K562 (cell line): ENCODE measurements at regions not wholly inside any gene's neighbourhood (a gene's known extent, or its start where the extent isn't known, plus 50 kb on each side); places are given as distances from the start of the nearest gene placed in this dataset.

Source experiments
- ATAC-seq: fragments of 200-7000 bp; cut with Tn5 transposase; 3 replicates; pipeline ENCODE4 v1.9.1; 2020; ENCODE audit warnings: moderate library complexity
- BruUV-seq: library from RNA; stranded (reverse); fragments of 400-500 nt; replicated peaks from 2 replicates; lab custom pipeline; 2021; lab: Mats Ljungman, UMichigan
- CTCF ChIA-PET: fragments of 300-600 bp; formaldehyde crosslinking; extraction: SDS; loops from one replicate; lab custom pipeline; 2021; ENCODE audit warnings: low intra/inter-chr PET ratio; lab: Yijun Ruan, JAX
- POLR2A ChIA-PET: fragments of 300-600, 350-650 bp; sonication (Branson Sonifier 250); formaldehyde crosslinking; extraction: SDS; loops from one replicate; lab custom pipeline; 2021; ENCODE audit warnings: antibody characterized with exemption, inconsistent platforms; lab: Yijun Ruan, JAX
- DNase-seq, 4 experiments: peaks; one replicate each; pipeline versions ENCODE4 v3.0.0 to v3.0.0-alpha.2; 2011 to 2018; ENCODE audit warnings: low spot score in 3 of 4, mixed read lengths in 3 of 4; ENCODE audit errors: extremely low read depth in 1 of 4
- FAIRE-seq: peaks from 2 replicates; lab custom pipeline; 2011; peaks lifted over from hg19 to GRCh38; lab: Jason Lieb, UNC
- H2AFZ ChIP-seq: 2 replicates; pipeline ENCODE4 v1.6.0; 2011; ENCODE audit warnings: low read depth, low read length, control low read depth, inconsistent platforms
- H3K27ac ChIP-seq: fragments of 200-600 bp; 3 replicates; pipeline ENCODE4 v1.8.0; 2011; ENCODE audit warnings: low read depth, mild to moderate bottlenecking, control low read depth, inconsistent platforms, low read length, moderate library complexity, mixed read lengths; ENCODE audit errors: extremely low read depth
- H3K27me3 ChIP-seq, 2 experiments: fragments of 300-600 bp in 1 of 2; 2 replicates in 1 of 2; 3 replicates in 1 of 2; pipeline versions ENCODE4 v1.6.0 to v1.8.0; 2011; ENCODE audit warnings: inconsistent platforms in 2 of 2, low read length in 2 of 2, mild to moderate bottlenecking in 1 of 2, mixed read lengths in 1 of 2, moderate library complexity in 1 of 2; ENCODE audit not compliant: control insufficient read depth in 2 of 2, insufficient read depth in 2 of 2
- H3K36me3 ChIP-seq: fragments of 300-600 bp; 3 replicates; pipeline ENCODE4 v1.8.0; 2011; ENCODE audit warnings: mild to moderate bottlenecking, low read length, inconsistent platforms; ENCODE audit not compliant: control insufficient read depth, insufficient read depth
- H3K4me1 ChIP-seq, 2 experiments: fragments of 200-600 bp in 1 of 2; replicated peaks in 1 of 2; 2 replicates in 1 of 2; 3 replicates in 1 of 2; pipeline versions ENCODE4 v1.5.1 to v1.8.0; 2011; ENCODE audit warnings: inconsistent platforms in 2 of 2, low read length in 2 of 2, mild to moderate bottlenecking in 1 of 2, mixed read lengths in 1 of 2, moderate library complexity in 1 of 2; ENCODE audit not compliant: control insufficient read depth in 2 of 2, insufficient read depth in 2 of 2
- H3K4me2 ChIP-seq: 2 replicates; pipeline ENCODE4 v1.6.1; 2011; ENCODE audit warnings: low read length, control low read depth, inconsistent platforms, mixed read lengths; ENCODE audit not compliant: insufficient read depth
- H3K4me3 ChIP-seq: fragments of 200-600 bp; sonication (generic), shearing (Covaris generic); 2 replicates; pipeline ENCODE4 v1.5.1; 2016; ENCODE audit warnings: control low read depth, inconsistent platforms
- H3K79me2 ChIP-seq: fragments of 200-600 bp; 3 replicates; pipeline ENCODE4 v1.8.0; 2011; ENCODE audit warnings: low read length, inconsistent platforms; ENCODE audit not compliant: control insufficient read depth, insufficient read depth
- H3K9ac ChIP-seq, 2 experiments: 2 replicates each; pipeline versions ENCODE4 v1.6.0 to v1.6.1; 2011; ENCODE audit warnings: low read depth in 2 of 2, low read length in 2 of 2, control low read depth in 1 of 2, inconsistent platforms in 1 of 2, mild to moderate bottlenecking in 1 of 2, mixed read lengths in 1 of 2; ENCODE audit not compliant: insufficient read depth in 1 of 2
- H3K9me1 ChIP-seq: one replicate; pipeline ENCODE4 v1.6.0; 2011; ENCODE audit warnings: inconsistent platforms, mild to moderate bottlenecking, low read length, moderate library complexity; ENCODE audit not compliant: control insufficient read depth, insufficient read depth
- H3K9me3 ChIP-seq: replicated peaks from 2 replicates; pipeline ENCODE4 v1.5.1; 2011; ENCODE audit warnings: low read depth, low read length, inconsistent platforms; ENCODE audit not compliant: control insufficient read depth, insufficient read depth
- H4K20me1 ChIP-seq: replicated peaks from 2 replicates; pipeline ENCODE4 v1.6.1; 2011; ENCODE audit warnings: low read length, inconsistent platforms, mixed read lengths; ENCODE audit not compliant: control insufficient read depth, insufficient read depth
- C11orf30 ChIP-seq: fragments of 450-650 bp; IDR thresholded peaks from 2 replicates; pipeline ENCODE4 v1.6.1; 2016; ENCODE audit warnings: low read depth, mild to moderate bottlenecking
- MAFG ChIP-seq: fragments of 450-650 bp; conservative IDR thresholded peaks from 2 replicates; pipeline ENCODE4 v1.6.1; 2016; ENCODE audit warnings: missing genetic modification characterization, missing compliant biosample characterization
- ZNF316 ChIP-seq: fragments of 450-650 bp; IDR thresholded peaks from 2 replicates; pipeline ENCODE4 v1.6.1; 2016
- ZNF407 ChIP-seq: fragments of 450-650 bp; IDR thresholded peaks from 2 replicates; pipeline ENCODE4 v1.6.1; 2016; ENCODE audit warnings: low read depth
- WGBS: fragments of 100-300 bp; shearing (Covaris generic); methylation state at CpG from one replicate; pipeline ENCODE4 v1.1.6; 2016; ENCODE audit warnings: low coverage, mixed read lengths; ENCODE audit not compliant: insufficient coverage; ENCODE audit errors: missing lambda C conversion rate; 5-methylcytosine and 5-hydroxymethylcytosine counted together
- in situ Hi-C: fragments of 300-500 bp; cut with MboI; formaldehyde crosslinking; loops from 4 replicates; pipeline ENCODE4 v1.15.0; 2018; ENCODE audit warnings: inconsistent platforms, mixed read lengths
- intact Hi-C: fragments of 100-400 bp; cut with micrococcal nuclease; formaldehyde crosslinking; loops from 2 replicates; pipeline ENCODE4 v1.14.2; 2022

- Histone ChIP-seq H3K4me3 (no peak overlapping the region), H3K9me3 (no peaks in the 10 kb centered on the region), H3K27ac (no peak overlapping the region), H3K4me2 (no peak overlapping the region), H3K9ac (no peak overlapping the region), H3K79me2 (no peaks in the 10 kb centered on the region), H3K9me1 (no peaks in the 10 kb centered on the region), H2AFZ (no peak overlapping the region), H4K20me1 (no peaks in the 10 kb centered on the region), H3K27me3 (no peaks in the 10 kb centered on the region), H3K4me1 (no peaks in the 10 kb centered on the region), H3K36me3 (no peaks in the 10 kb centered on the region)
- in situ Hi-C loops (no loop called here), intact Hi-C loops (no loop called here)
- ATAC-seq (no peak), DNase-seq (no peak), FAIRE-seq (no peak)
- no TSS peak for BruUV-seq
- CTCF ChIA-PET = no interaction called here
- TF ChIP-seq ZNF407 (no peak), MAFG (tag) (peak; percentile 41; the same call in 1 of the 2 replicates), C11orf30 (peak; percentile 42; the same call in 1 of the 2 replicates), ZNF316 (peak; percentile 61)
- POLR2A ChIA-PET = no interaction called here
- 0% methylated on average over 1 of the region's 1 CpG for WGBS
These were observed 1456.5 kb downstream of the MRPL39 start for GRCh38 chr21:24150753-24151152.
